Stimulated activated CD4-positive, alpha-beta T cell treated with anti-CD3 and anti-CD28 coated beads, Interleukin-2, amount 100 ng/mL, for 4 hours (primary cell): ENCODE measurements at regions not wholly inside any gene's neighbourhood (a gene's known extent, or its start where the extent isn't known, plus 50 kb on each side); places are given as distances from the start of the nearest gene placed in this dataset.
"Not testable (repeated sequence)": the region's sequence is repeated elsewhere in the genome, so short reads cannot be mapped to it uniquely, and the experiment has no call there.

ENCODE experiments used
- DNase-seq: peaks from one replicate; pipeline ENCODE4 v3.0.0-alpha.2; 2020; ENCODE audit warnings: low read depth

GRCh38 chr5:92879806-92880543 lies 701.0 kb downstream of the NR2F1-AS1 start:
- DNase-seq, result no peak

DNA sequence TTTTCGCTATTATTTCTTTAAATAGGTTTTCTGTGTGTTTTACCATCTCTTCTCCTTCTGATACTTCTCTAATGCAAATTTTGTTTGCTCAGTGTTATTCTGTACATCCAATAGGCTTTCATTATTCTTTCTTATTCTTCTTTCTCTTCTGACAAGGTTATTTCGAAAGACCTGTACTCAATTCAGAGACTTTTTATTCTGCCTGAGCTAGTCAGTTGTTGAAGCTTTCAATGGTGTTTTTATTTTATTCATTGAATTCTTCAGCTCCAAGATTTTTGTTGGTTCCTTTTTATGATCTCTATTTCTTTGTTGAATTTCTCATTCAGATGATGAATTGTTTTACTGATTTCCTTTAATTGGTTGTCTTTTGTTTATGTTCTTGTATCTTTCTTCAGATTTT lies 706.2 kb downstream of the NR2F1-AS1 start:
- no peak for DNase-seq

DNA sequence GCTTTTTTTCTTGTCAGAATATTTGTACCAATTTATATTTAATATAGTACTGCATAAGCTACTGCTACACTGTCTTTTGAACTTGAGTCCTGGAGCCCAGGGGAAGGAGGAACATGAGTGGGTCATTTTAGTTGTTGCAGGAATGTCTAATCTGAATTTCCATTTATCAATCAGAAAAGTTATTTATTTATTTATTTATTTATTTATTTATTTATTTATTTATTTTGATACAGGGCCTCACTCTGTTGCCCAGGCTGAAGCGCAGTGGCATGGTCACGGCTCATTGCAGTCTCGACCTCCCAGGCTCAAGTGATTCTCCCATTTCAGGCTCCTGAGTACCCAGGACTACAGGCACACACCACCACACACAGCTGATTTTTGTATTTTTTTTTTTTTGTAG lies 712.6 kb downstream of the NR2F1-AS1 start:
- DNase-seq, result no peak

DNA sequence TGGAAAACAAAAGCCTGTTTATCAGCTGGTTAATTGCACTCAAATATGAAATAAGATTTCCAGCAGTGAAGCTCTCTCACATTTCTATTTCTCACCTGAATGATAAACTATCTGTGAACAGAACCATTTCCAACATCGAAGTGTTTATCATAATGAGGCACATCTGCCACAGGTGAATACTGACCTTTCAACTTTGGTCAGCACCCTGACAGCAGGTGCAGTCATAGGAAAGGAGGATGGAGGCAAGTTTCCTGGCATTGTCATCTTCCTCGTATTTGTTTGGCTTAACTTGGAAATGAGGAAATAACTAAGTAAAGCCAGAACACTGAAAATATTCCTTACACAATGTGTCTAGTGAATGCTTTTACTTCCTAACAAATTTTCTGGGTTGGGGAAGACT lies 716.4 kb downstream of the NR2F1-AS1 start:
- no peak for DNase-seq

- no peak for DNase-seq
Measured at GRCh38 chr5:92863666-92864065, 717.4 kb downstream of the NR2F1-AS1 start.

- no peak for DNase-seq
Measured at GRCh38 chr5:92861531-92862285, 719.3 kb downstream of the NR2F1-AS1 start.

- DNase-seq, result no peak
Measured at GRCh38 chr5:92860061-92860460, 721.0 kb downstream of the NR2F1-AS1 start.

DNA sequence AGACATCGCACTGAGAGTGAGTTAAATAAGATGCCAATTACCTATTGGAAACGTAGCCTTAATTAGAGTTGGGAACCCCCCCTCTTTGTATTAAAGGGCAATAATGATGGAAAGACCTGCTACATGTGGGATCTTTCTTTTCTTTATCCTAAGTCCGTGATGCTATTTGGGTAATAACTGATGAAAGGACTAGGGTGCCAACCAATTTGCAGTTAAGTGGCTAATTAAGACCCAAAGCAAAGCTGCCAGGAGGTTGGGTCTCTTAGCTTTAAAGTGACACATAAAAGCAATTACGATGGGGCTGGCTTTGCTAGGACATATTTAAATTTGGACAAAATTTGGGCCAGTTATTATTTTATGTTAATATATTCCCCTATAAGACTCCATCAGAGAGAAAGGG lies 728.8 kb downstream of the NR2F1-AS1 start:
- DNase-seq, result no peak

DNA sequence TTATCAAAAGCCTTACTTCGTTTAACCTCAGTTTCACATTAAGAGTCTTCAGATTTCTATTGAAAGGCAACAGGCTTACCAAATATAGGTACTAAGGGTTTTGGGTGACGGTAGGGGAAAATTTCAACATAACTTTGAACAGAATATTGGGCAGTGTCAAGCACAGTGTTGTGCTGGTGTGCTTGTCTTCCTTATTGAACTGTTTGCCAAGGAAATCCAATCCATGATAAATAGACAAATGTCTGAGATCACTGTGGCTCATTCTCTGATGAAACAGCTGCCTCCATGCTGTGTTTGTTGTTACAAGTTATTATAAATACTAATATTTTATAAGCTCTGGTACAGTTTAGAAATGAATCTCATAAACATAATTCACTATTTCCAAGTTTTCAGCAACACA lies 730.1 kb downstream of the NR2F1-AS1 start:
- no peak for DNase-seq

DNA sequence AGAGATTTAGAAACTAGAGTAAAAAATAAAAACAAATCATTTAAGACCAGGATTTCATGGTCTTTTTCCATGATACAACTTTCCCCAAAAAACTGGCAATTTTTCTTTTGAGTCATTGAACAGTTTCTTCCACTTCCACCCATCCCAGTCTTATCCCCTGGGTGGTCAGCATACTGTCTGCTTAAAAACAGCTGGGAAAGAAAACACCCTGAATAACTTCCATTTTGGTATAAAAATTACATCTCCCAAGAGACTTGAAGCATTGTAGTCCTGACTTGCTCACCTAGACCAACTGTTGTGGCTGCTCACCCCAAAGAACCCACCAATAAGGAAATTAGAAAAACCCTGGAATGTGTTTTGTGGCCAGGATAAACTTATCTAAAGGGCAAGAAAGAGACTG lies 731.3 kb downstream of the NR2F1-AS1 start:
- no peak for DNase-seq

DNA sequence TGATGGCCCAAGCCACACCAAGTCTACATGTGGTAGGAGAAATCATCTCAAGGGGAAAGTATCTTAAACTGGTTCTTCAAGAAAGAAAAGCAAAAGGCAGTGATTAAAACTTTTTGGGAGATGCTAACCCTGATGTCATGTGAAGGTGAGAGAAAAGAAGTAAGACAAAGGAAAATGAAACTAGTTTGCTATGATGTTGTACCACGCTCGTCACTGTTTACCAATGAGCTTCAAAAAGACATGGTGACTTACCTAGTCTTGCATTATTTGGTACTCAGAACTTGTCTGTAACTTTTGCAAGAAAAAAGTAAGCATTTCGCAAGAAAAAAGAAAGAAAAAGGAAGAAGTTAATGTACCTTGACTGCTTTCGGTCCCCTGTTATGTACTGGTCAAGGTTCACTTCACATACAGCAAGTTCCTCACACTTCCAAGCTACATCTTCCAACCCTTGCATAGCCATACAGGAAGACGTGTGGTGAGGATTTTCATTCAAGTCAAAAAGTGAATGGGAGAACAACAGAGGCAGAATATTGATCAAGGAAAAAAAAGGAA lies 739.3 kb downstream of the NR2F1-AS1 start:
- no peak for DNase-seq

- DNase-seq, result no peak
Measured at GRCh38 chr5:92838253-92838652, 742.8 kb downstream of the NR2F1-AS1 start.

DNA sequence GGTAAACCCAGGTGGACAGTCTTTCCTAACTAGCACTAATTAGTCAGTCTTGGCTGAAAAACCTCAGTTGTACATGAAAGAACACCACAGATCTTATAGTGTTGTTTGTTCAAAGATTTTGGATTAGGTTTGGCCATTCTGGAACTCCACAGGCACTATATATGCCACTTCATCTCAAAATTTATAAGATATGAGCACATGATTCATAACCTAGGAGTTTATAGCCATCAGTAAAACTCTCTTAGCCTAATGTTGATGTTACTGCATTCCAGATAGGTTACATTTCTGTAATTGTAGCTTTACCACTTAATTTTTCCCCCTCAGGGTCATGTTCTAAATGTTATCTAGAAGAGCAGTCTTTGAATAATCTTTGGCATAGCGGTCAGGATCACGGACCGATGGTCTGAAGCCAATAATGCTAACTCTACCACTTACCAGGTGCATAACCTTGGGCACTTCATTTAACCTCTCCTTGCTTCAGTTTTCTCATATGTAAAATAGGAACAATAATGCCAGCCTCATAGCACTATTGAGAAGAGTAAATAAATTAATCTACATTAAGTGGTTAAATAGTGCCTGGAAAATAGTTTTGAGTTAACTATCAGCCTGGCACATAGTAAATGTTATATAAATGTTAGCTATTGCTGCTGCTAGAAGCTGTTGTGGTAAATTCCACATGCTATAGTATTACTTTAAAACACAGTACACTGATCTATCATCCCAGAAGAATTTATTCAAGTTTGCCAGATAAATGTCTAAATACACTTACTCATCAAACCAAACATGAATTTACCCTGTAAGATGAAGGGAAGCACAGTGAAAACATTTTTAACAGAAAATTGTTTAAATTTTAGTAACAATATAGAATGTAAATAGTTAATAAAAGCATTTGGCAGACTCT lies 743.9 kb downstream of the NR2F1-AS1 start:
- DNase-seq, result no peak

DNA sequence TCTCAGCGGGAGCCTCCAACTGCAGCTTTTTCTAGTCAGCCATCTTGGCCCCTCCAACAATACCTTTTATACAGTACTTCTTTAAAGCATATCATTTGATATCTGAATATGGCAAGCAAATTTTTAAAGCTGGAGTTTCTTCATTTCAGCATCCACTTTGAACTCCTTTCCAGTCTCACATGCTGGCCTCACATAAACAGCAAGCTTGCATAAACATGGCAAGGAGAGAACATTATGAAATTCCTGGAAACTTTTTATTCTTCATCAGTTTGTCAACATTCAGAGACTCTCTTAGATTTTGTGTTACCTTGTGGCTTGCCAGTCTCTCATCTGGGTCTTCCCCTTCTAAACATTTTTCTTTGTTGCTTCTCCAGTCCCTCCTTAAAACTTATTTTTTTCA lies 745.3 kb downstream of the NR2F1-AS1 start:
- no peak for DNase-seq

DNA sequence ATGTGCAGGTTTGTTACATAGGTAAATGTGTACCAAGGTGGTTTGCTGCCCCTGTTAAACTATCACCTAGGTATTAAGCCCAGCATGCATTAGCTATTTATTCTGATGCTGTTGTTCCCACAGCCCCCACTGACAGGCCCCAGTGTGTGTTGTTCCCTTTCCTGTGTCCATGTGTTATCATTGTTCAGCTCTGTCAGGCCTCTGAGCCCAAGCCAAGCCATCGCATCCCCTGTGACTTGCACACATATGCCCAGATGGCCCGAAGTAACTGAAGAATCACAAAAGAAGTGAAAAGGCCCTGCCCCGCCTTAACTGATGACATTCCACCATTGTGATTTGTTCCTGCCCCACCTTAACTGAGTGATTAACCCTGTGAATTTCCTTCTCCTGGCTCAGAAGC lies 757.5 kb downstream of the NR2F1-AS1 start:
- not testable (repeated sequence) for DNase-seq

GRCh38 chr5:92822183-92822582 lies 758.8 kb downstream of the NR2F1-AS1 start:
- DNase-seq, result no peak

DNA sequence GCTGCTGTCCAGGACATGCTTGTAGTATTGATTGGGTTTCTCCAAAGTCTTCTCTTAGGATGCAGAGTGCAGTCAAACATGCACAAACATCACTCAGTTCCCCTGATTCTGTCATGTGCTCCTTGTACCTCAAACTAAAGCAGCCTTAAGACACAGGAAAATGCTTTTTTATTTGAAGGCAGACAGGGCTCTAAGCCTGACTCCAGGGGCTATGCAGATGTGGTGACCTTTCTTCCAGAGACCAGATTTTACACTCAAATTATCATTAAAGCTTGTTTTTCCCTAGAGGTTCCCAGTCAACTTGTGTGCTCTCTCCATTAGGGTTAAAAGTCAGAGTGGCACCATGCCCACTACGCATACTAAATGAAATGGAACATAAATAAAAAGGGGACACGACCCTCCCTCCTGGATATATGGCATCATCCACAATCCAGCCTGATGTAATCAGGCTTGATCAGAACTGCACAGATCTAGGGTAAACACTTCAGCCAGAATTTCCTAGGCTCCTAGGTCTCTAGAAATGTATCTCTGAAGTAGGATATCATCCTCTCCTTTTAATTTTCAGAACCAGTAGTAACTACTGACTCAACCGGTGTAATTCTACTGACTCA lies 771.1 kb downstream of the NR2F1-AS1 start:
- DNase-seq, result no peak

GRCh38 chr5:92808474-92808873 lies 772.5 kb downstream of the NR2F1-AS1 start:
- no peak for DNase-seq

- DNase-seq, result no peak
Measured at GRCh38 chr5:92807085-92807484, 773.9 kb downstream of the NR2F1-AS1 start.

DNA sequence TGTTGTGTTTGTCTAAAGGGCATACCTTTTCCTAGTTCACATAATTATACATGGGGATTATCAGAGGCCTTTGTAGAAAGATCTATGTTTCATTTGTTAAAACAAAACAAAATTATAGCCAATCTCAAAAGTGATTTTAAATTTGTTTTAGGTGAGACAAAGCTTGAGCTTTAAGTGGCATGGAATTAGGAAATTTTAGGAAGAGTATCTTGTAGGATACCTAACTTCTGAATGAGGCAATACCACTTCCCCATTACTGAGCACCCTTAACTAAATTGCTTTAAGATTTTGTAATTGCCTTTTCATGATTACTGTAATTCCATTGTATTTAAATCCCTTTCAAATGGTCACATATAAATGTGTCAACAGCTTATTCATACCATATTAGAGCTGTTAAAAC lies 775.6 kb downstream of the NR2F1-AS1 start:
- DNase-seq, result no peak

DNA sequence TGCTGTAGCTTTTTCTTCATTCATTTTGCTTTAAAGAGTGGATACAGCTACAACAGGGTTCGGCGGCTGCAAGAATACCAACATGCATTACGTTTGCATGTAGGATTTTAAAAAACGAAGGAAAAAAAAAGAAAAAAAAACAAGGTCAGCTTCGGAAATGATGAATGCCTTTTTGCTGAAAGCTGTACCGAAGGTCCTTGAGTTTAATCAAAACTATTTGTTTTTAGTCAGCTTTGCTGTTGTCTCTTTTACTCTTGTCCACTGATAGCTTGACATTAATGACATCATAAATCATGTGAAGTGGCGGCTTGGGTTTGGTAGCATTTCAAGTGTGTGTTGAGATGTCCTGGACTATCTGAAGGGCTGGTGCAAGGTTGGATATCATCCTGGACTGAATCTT lies 779.1 kb downstream of the NR2F1-AS1 start:
- DNase-seq, result no peak

GRCh38 chr5:92800365-92800764 lies 780.7 kb downstream of the NR2F1-AS1 start:
- DNase-seq, result no peak
